Mesodermal cell (in vitro differentiated cells): ENCODE measurements at regions not wholly inside any gene's neighbourhood (a gene's known extent, or its start where the extent isn't known, plus 50 kb on each side); places are given as distances from the start of the nearest gene placed in this dataset.

Experiments
- H3K27ac ChIP-seq: 2 replicates; pipeline ENCODE4 v1.7.0; 2013; ENCODE audit warnings: mild to moderate bottlenecking, low read depth, low read length, moderate library complexity; ENCODE audit not compliant: severe bottlenecking
- H3K36me3 ChIP-seq: 2 replicates; pipeline ENCODE4 v1.7.1; 2013; ENCODE audit warnings: mild to moderate bottlenecking, low read length, moderate library complexity; ENCODE audit not compliant: control insufficient read depth, insufficient read depth
- H3K4me1 ChIP-seq: one replicate; pipeline ENCODE4 v1.7.1; 2013; ENCODE audit warnings: mild to moderate bottlenecking, low read length; ENCODE audit not compliant: insufficient read depth, control insufficient read depth, poor library complexity, severe bottlenecking
- H3K4me3 ChIP-seq: 2 replicates; pipeline ENCODE4 v1.7.0; 2013; ENCODE audit warnings: low read length, control low read depth, mild to moderate bottlenecking; ENCODE audit not compliant: insufficient read depth, poor library complexity, severe bottlenecking; ENCODE audit errors: extremely low read depth
- H3K9me3 ChIP-seq: 2 replicates; pipeline ENCODE4 v1.7.1; 2013; ENCODE audit warnings: mild to moderate bottlenecking, low read length, moderate library complexity; ENCODE audit not compliant: control insufficient read depth
- WGBS, 2 experiments: methylation state at CpG; one replicate each; pipeline ENCODE4 v1.1.5; 2013; ENCODE audit warnings: missing lambda C conversion rate in 2 of 2; ENCODE audit not compliant: insufficient coverage in 2 of 2; 5-methylcytosine and 5-hydroxymethylcytosine counted together

GRCh38 chr18:44229693-44230108 lies 451.0 kb upstream of the SETBP1 start:
- H3K9me3 ChIP-seq, result no peaks in the 10 kb centered on the region
- H3K36me3 ChIP-seq, result no peaks in the 10 kb centered on the region
- no peak overlapping the region for H3K27ac ChIP-seq
- no peak overlapping the region for H3K4me3 ChIP-seq
- H3K4me1 ChIP-seq, result no peaks in the 10 kb centered on the region
- 100% methylated on average over 2 of the region's 3 CpGs for WGBS, 2 experiments

GRCh38 chr18:44231936-44232335 lies 448.8 kb upstream of the SETBP1 start:
- Histone ChIP-seq H3K4me1 (no peaks in the 10 kb centered on the region), H3K36me3 (no peaks in the 10 kb centered on the region), H3K27ac (no peak overlapping the region), H3K4me3 (no peak overlapping the region), H3K9me3 (no peaks in the 10 kb centered on the region)
- 84 to 100% methylated on average over 1 to 3 of the region's 4 CpGs for WGBS, 2 experiments

GRCh38 chr18:44232500-44232899 lies 448.2 kb upstream of the SETBP1 start:
- Histone ChIP-seq H3K9me3 (no peaks in the 10 kb centered on the region), H3K4me3 (no peak overlapping the region)
- no CpG with 5 or more reads among the region's 1 CpG for WGBS, 2 experiments

GRCh38 chr18:44238454-44238853 lies 442.2 kb upstream of the SETBP1 start:
- Histone ChIP-seq H3K4me3 (no peak overlapping the region), H3K27ac (no peak overlapping the region), H3K36me3 (no peaks in the 10 kb centered on the region), H3K9me3 (no peaks in the 10 kb centered on the region), H3K4me1 (no peaks in the 10 kb centered on the region)
- whole genome bisulfite sequencing, 2 experiments, result 77% methylated on average over 2 of the region's 2 CpGs; no CpG with 5 or more reads in 1 of the 2 experiments

More at GRCh38 chr18:44232500-44232899, 448.2 kb upstream of the SETBP1 start:
- Histone ChIP-seq H3K36me3 (no peaks in the 10 kb centered on the region), H3K27ac (no peak overlapping the region), H3K4me1 (no peaks in the 10 kb centered on the region)

GRCh38 chr18:44238911-44239310 lies 441.8 kb upstream of the SETBP1 start:
- 100% methylated on average over 1 of the region's 1 CpG; no CpG with 5 or more reads in 1 of the 2 experiments for WGBS, 2 experiments
- no peaks in the 10 kb centered on the region for H3K36me3 ChIP-seq

GRCh38 chr18:44241020-44241419 lies 439.7 kb upstream of the SETBP1 start:
- 86 to 100% methylated on average over 5 of the region's 5 CpGs for WGBS, 2 experiments
- Histone ChIP-seq H3K27ac (no peak overlapping the region), H3K4me3 (no peak overlapping the region), H3K36me3 (no peaks in the 10 kb centered on the region), H3K9me3 (no peaks in the 10 kb centered on the region), H3K4me1 (no peaks in the 10 kb centered on the region)

More at GRCh38 chr18:44238911-44239310, 441.8 kb upstream of the SETBP1 start:
- no peak overlapping the region for H3K27ac ChIP-seq
- H3K4me1 ChIP-seq, result no peaks in the 10 kb centered on the region
- no peak overlapping the region for H3K4me3 ChIP-seq
- H3K9me3 ChIP-seq, result no peaks in the 10 kb centered on the region

GRCh38 chr18:44245019-44245418 lies 435.7 kb upstream of the SETBP1 start:
- WGBS, 2 experiments, result no CpG with 5 or more reads among the region's 3 CpGs
- Histone ChIP-seq H3K27ac (no peak overlapping the region), H3K4me3 (no peak overlapping the region), H3K9me3 (no peaks in the 10 kb centered on the region), H3K36me3 (no peaks in the 10 kb centered on the region), H3K4me1 (no peaks in the 10 kb centered on the region)

- no peak overlapping the region for H3K4me3 ChIP-seq
- H3K27ac ChIP-seq, result no peak overlapping the region
- H3K4me1 ChIP-seq, result no peaks in the 10 kb centered on the region
- H3K36me3 ChIP-seq, result no peaks in the 10 kb centered on the region
- whole genome bisulfite sequencing, 2 experiments, result 80 to 100% methylated on average over 1 to 2 of the region's 2 CpGs
- H3K9me3 ChIP-seq, result no peaks in the 10 kb centered on the region
Measured at GRCh38 chr18:44246001-44246400, 434.7 kb upstream of the SETBP1 start.

GRCh38 chr18:44258086-44258485 lies 422.6 kb upstream of the SETBP1 start:
- Histone ChIP-seq H3K4me1 (no peaks in the 10 kb centered on the region), H3K27ac (no peak overlapping the region), H3K9me3 (peaks cover 3% of the 10 kb centered on the region), H3K4me3 (no peak overlapping the region), H3K36me3 (no peaks in the 10 kb centered on the region)

- Histone ChIP-seq H3K4me1 (no peaks in the 10 kb centered on the region), H3K36me3 (no peaks in the 10 kb centered on the region), H3K9me3 (peaks cover 3% of the 10 kb centered on the region), H3K4me3 (no peak overlapping the region), H3K27ac (no peak overlapping the region)
Measured at GRCh38 chr18:44258576-44258975, 422.1 kb upstream of the SETBP1 start.

GRCh38 chr18:44259610-44260009 lies 421.1 kb upstream of the SETBP1 start:
- H3K4me1 ChIP-seq, result no peaks in the 10 kb centered on the region
- WGBS, 2 experiments, result no CpG with 5 or more reads among the region's 3 CpGs
- no peak overlapping the region for H3K27ac ChIP-seq
- no peaks in the 10 kb centered on the region for H3K36me3 ChIP-seq
- no peak overlapping the region for H3K4me3 ChIP-seq
- peaks cover 3% of the 10 kb centered on the region for H3K9me3 ChIP-seq
